IPS-11a (cell line): ENCODE measurements at regions not wholly inside any gene's neighbourhood (a gene's known extent, or its start where the extent isn't known, plus 50 kb on each side); places are given as distances from the start of the nearest gene placed in this dataset.

Experiments used
- H3K4me3 ChIP-seq: one replicate; pipeline ENCODE4 v1.5.1; 2013; ENCODE audit warnings: low read depth, low read length, control low read depth

GRCh38 chr6:90918361-90918760 lies 331.5 kb upstream of the MAP3K7 start:
- no peak overlapping the region for H3K4me3 ChIP-seq

- no peak overlapping the region for H3K4me3 ChIP-seq
Measured at GRCh38 chr6:90917376-90917775, 330.5 kb upstream of the MAP3K7 start.

- no peak overlapping the region for H3K4me3 ChIP-seq
Measured at GRCh38 chr6:90916968-90917367, 330.1 kb upstream of the MAP3K7 start.

GRCh38 chr6:90915224-90915915 lies 328.5 kb upstream of the MAP3K7 start:
- H3K4me3 ChIP-seq = no peak overlapping the region

- no peak overlapping the region for H3K4me3 ChIP-seq
Measured at GRCh38 chr6:90914312-90914711, 327.4 kb upstream of the MAP3K7 start.

GRCh38 chr6:90913266-90913960 lies 326.5 kb upstream of the MAP3K7 start:
- no peak overlapping the region for H3K4me3 ChIP-seq

- H3K4me3 ChIP-seq = no peak overlapping the region
Measured at GRCh38 chr6:90911642-90912041, 324.8 kb upstream of the MAP3K7 start.

- no peak overlapping the region for H3K4me3 ChIP-seq
Measured at GRCh38 chr6:90910893-90911292, 324.0 kb upstream of the MAP3K7 start.

- H3K4me3 ChIP-seq = no peak overlapping the region
Measured at GRCh38 chr6:90907931-90908655, 321.2 kb upstream of the MAP3K7 start.

- no peak overlapping the region for H3K4me3 ChIP-seq
Measured at GRCh38 chr6:90905351-90905750, 318.5 kb upstream of the MAP3K7 start.

GRCh38 chr6:90900034-90900433 lies 313.2 kb upstream of the MAP3K7 start:
- no peak overlapping the region for H3K4me3 ChIP-seq

GRCh38 chr6:90898763-90899162 lies 311.9 kb upstream of the MAP3K7 start:
- no peak overlapping the region for H3K4me3 ChIP-seq

- no peak overlapping the region for H3K4me3 ChIP-seq
Measured at GRCh38 chr6:90896075-90896547, 309.2 kb upstream of the MAP3K7 start.

GRCh38 chr6:90895299-90896074 lies 308.6 kb upstream of the MAP3K7 start:
- H3K4me3 ChIP-seq = no peak overlapping the region

- no peak overlapping the region for H3K4me3 ChIP-seq
Measured at GRCh38 chr6:90894285-90895130, 307.6 kb upstream of the MAP3K7 start.

GRCh38 chr6:90893400-90893799 lies 306.5 kb upstream of the MAP3K7 start:
- no peak overlapping the region for H3K4me3 ChIP-seq

- H3K4me3 ChIP-seq = no peak overlapping the region
Measured at GRCh38 chr6:90892271-90892670, 305.4 kb upstream of the MAP3K7 start.

- H3K4me3 ChIP-seq = no peak overlapping the region
Measured at GRCh38 chr6:90891355-90891754, 304.5 kb upstream of the MAP3K7 start.

- H3K4me3 ChIP-seq = no peak overlapping the region
Measured at GRCh38 chr6:90890683-90891330, 303.9 kb upstream of the MAP3K7 start.

- no peak overlapping the region for H3K4me3 ChIP-seq
Measured at GRCh38 chr6:90887764-90888163, 300.9 kb upstream of the MAP3K7 start.
